ENCODE measurements at regions not wholly inside any gene's neighbourhood (a gene's known extent, or its start where the extent isn't known, plus 50 kb on each side); places are given as distances from the start of the nearest gene placed in this dataset.

GRCh38 chr3:143209715-143210059 is 90.1 kb downstream of the CHST2 start:
- Mint-ChIP-seq H3K9me3 (ENCODE audit: unreplicated experiment) (no peaks in the 10 kb centered on the region), H3K4me3 (ENCODE audit: unreplicated experiment) (no peak overlapping the region), H3K36me3 (ENCODE audit: unreplicated experiment) (no peaks in the 10 kb centered on the region), H3K4me1 (ENCODE audit: unreplicated experiment) (peaks cover 13% of the 10 kb centered on the region), H3K27ac (ENCODE audit: unreplicated experiment) (no peak overlapping the region), H3K27me3 (ENCODE audit: unreplicated experiment) (no peaks in the 10 kb centered on the region)
- DNase-seq (ENCODE audit: extremely low spot score, unreplicated experiment) = no peak
- no peak for TF ChIP-seq CTCF (IDR thresholded peaks at IDR 0.05)

DNA sequence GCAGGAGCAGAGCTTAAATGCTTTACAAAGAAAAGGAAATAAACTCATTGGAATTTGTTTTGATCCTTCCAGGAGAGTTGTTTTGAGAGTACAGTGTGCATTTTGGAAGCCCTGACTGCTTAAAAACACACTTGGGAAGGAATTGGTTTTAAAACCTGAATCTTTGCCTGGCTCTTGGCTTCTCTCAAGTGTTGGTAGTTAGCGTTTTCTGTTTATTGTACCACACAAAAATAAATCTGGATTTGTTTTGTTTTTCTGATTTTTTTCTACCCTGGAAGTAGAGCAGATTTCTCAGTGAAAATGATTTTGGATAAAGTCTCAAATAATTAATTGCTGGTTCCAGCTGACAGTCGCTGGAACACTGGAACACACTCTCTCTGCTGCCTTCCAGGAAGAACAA is 90.6 kb downstream of the CHST2 start:
- no peaks in the 10 kb centered on the region for H3K9me3 Mint-ChIP-seq (ENCODE audit: unreplicated experiment)
- H3K4me1 Mint-ChIP-seq (ENCODE audit: unreplicated experiment) = peaks cover 13% of the 10 kb centered on the region
- no peak overlapping the region for H3K27ac Mint-ChIP-seq (ENCODE audit: unreplicated experiment)
- no peaks in the 10 kb centered on the region for H3K27me3 Mint-ChIP-seq (ENCODE audit: unreplicated experiment)
- no peak for TF ChIP-seq CTCF (IDR thresholded peaks at IDR 0.05)
- no peak for DNase-seq (ENCODE audit: extremely low spot score, unreplicated experiment)
- H3K4me3 Mint-ChIP-seq (ENCODE audit: unreplicated experiment) = no peak overlapping the region
- no peaks in the 10 kb centered on the region for H3K36me3 Mint-ChIP-seq (ENCODE audit: unreplicated experiment)

DNA sequence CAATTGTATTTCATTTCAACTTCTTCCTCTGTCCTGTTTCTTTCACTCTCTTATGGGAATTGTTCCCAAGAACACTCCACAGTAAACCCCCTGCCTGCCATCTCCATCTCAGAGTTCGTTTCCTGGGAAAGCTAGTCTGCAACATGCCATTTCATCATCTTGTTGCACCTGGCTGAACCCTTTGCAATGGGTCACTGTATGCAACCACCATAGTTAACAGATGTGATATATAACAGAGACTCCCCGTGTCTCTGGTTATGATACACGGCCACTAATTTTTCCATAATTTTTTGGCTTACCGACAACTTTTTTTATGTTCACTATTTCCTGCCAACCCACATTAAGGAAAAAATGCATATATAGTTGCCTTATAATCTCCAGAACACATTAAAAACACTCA is 95.5 kb downstream of the CHST2 start:
- TF ChIP-seq CTCF (IDR thresholded peaks at IDR 0.05) = no peak
- H3K27ac Mint-ChIP-seq (ENCODE audit: unreplicated experiment) = no peak overlapping the region
- no peak for DNase-seq (ENCODE audit: extremely low spot score, unreplicated experiment)
- no peak overlapping the region for H3K4me3 Mint-ChIP-seq (ENCODE audit: unreplicated experiment)
- no peaks in the 10 kb centered on the region for H3K9me3 Mint-ChIP-seq (ENCODE audit: unreplicated experiment)
- peaks cover 8% of the 10 kb centered on the region for H3K4me1 Mint-ChIP-seq (ENCODE audit: unreplicated experiment)
- H3K27me3 Mint-ChIP-seq (ENCODE audit: unreplicated experiment) = no peaks in the 10 kb centered on the region
- H3K36me3 Mint-ChIP-seq (ENCODE audit: unreplicated experiment) = no peaks in the 10 kb centered on the region
